ENCODE measurements at regions not wholly inside any gene's neighbourhood (a gene's known extent, or its start where the extent isn't known, plus 50 kb on each side); places are given as distances from the start of the nearest gene placed in this dataset.

GRCh38 chr6:78484198-78485064 lies 382.9 kb upstream of the IRAK1BP1 start:
- Histone ChIP-seq H3K4me3 (no peak overlapping the region), H3K27me3 (no peaks in the 10 kb centered on the region), H3K4me1 (no peaks in the 10 kb centered on the region), H3K27ac (peak overlapping the region; percentile 20), H3K36me3 (no peaks in the 10 kb centered on the region), H3K9me3 (replicated peaks) (no peaks in the 10 kb centered on the region)
- DNase-seq = peak in 1 of 2 experiments; percentile 12

GRCh38 chr6:78487401-78487800 lies 379.9 kb upstream of the IRAK1BP1 start:
- DNase-seq = no peak
- no peaks in the 10 kb centered on the region for H3K4me1 ChIP-seq
- no peak overlapping the region for H3K27ac ChIP-seq
- no peaks in the 10 kb centered on the region for H3K27me3 ChIP-seq
- H3K9me3 ChIP-seq (replicated peaks) = no peaks in the 10 kb centered on the region
- no peaks in the 10 kb centered on the region for H3K36me3 ChIP-seq
- H3K4me3 ChIP-seq = no peak overlapping the region

GRCh38 chr6:78489874-78490273 lies 377.5 kb upstream of the IRAK1BP1 start:
- Histone ChIP-seq H3K27me3 (no peaks in the 10 kb centered on the region), H3K36me3 (no peaks in the 10 kb centered on the region), H3K27ac (no peak overlapping the region), H3K4me1 (no peaks in the 10 kb centered on the region), H3K9me3 (replicated peaks) (no peaks in the 10 kb centered on the region), H3K4me3 (no peak overlapping the region)
- DNase-seq = no peak

- H3K4me3 ChIP-seq = no peak overlapping the region
- H3K27me3 ChIP-seq = no peaks in the 10 kb centered on the region
- H3K9me3 ChIP-seq (replicated peaks) = no peaks in the 10 kb centered on the region
- H3K4me1 ChIP-seq = no peaks in the 10 kb centered on the region
- no peaks in the 10 kb centered on the region for H3K36me3 ChIP-seq
- no peak for DNase-seq
- no peak overlapping the region for H3K27ac ChIP-seq
Observed at GRCh38 chr6:78492351-78493017, 374.9 kb upstream of the IRAK1BP1 start.

- no peaks in the 10 kb centered on the region for H3K36me3 ChIP-seq
Observed at GRCh38 chr6:78500299-78501089, 366.9 kb upstream of the IRAK1BP1 start.

GRCh38 chr6:78502386-78502887 lies 364.9 kb upstream of the IRAK1BP1 start:
- no peak for DNase-seq
- H3K27me3 ChIP-seq = no peaks in the 10 kb centered on the region

More at GRCh38 chr6:78500299-78501089, 366.9 kb upstream of the IRAK1BP1 start:
- H3K9me3 ChIP-seq (replicated peaks) = no peaks in the 10 kb centered on the region
- H3K4me1 ChIP-seq = no peaks in the 10 kb centered on the region
- H3K27me3 ChIP-seq = no peaks in the 10 kb centered on the region
- no peak overlapping the region for H3K4me3 ChIP-seq
- no peak for DNase-seq
- H3K27ac ChIP-seq = no peak overlapping the region

GRCh38 chr6:78505178-78505577 lies 362.2 kb upstream of the IRAK1BP1 start:
- H3K27me3 ChIP-seq = no peaks in the 10 kb centered on the region
- no peaks in the 10 kb centered on the region for H3K9me3 ChIP-seq (replicated peaks)
- no peak overlapping the region for H3K4me3 ChIP-seq
- H3K36me3 ChIP-seq = no peaks in the 10 kb centered on the region
- H3K27ac ChIP-seq = no peak overlapping the region
- DNase-seq = no peak
- H3K4me1 ChIP-seq = no peaks in the 10 kb centered on the region

More at GRCh38 chr6:78502386-78502887, 364.9 kb upstream of the IRAK1BP1 start:
- no peaks in the 10 kb centered on the region for H3K9me3 ChIP-seq (replicated peaks)
- H3K36me3 ChIP-seq = no peaks in the 10 kb centered on the region
- H3K4me1 ChIP-seq = no peaks in the 10 kb centered on the region
- no peak overlapping the region for H3K27ac ChIP-seq
- no peak overlapping the region for H3K4me3 ChIP-seq

GRCh38 chr6:78511009-78511408 lies 356.3 kb upstream of the IRAK1BP1 start:
- H3K27ac ChIP-seq = no peak overlapping the region
- H3K9me3 ChIP-seq (replicated peaks) = no peaks in the 10 kb centered on the region
- no peak for DNase-seq
- H3K4me1 ChIP-seq = no peaks in the 10 kb centered on the region
- H3K4me3 ChIP-seq = no peak overlapping the region
- H3K27me3 ChIP-seq = no peaks in the 10 kb centered on the region
- H3K36me3 ChIP-seq = no peaks in the 10 kb centered on the region

- Histone ChIP-seq H3K27me3 (no peaks in the 10 kb centered on the region), H3K4me3 (no peak overlapping the region), H3K4me1 (no peaks in the 10 kb centered on the region), H3K9me3 (replicated peaks) (no peaks in the 10 kb centered on the region), H3K27ac (no peak overlapping the region), H3K36me3 (no peaks in the 10 kb centered on the region)
- peak in 1 of 2 experiments; percentile 31 for DNase-seq
Observed at GRCh38 chr6:78513856-78514255, 353.5 kb upstream of the IRAK1BP1 start.

- Histone ChIP-seq H3K27me3 (no peaks in the 10 kb centered on the region), H3K4me3 (no peak overlapping the region), H3K36me3 (no peaks in the 10 kb centered on the region), H3K4me1 (no peaks in the 10 kb centered on the region), H3K27ac (no peak overlapping the region), H3K9me3 (replicated peaks) (no peaks in the 10 kb centered on the region)
- DNase-seq = no peak
Observed at GRCh38 chr6:78515271-78515670, 352.1 kb upstream of the IRAK1BP1 start.

GRCh38 chr6:78517399-78517798 lies 350.0 kb upstream of the IRAK1BP1 start:
- Histone ChIP-seq H3K27ac (no peak overlapping the region), H3K4me3 (no peak overlapping the region), H3K9me3 (replicated peaks) (no peaks in the 10 kb centered on the region), H3K36me3 (no peaks in the 10 kb centered on the region), H3K27me3 (no peaks in the 10 kb centered on the region), H3K4me1 (no peaks in the 10 kb centered on the region)
- DNase-seq = no peak

- H3K27me3 ChIP-seq = no peaks in the 10 kb centered on the region
- DNase-seq = no peak
- H3K4me3 ChIP-seq = no peak overlapping the region
- H3K27ac ChIP-seq = no peak overlapping the region
- H3K36me3 ChIP-seq = no peaks in the 10 kb centered on the region
- no peaks in the 10 kb centered on the region for H3K9me3 ChIP-seq (replicated peaks)
- H3K4me1 ChIP-seq = no peaks in the 10 kb centered on the region
Observed at GRCh38 chr6:78523622-78524021, 343.7 kb upstream of the IRAK1BP1 start.

- DNase-seq = no peak
- H3K9me3 ChIP-seq (replicated peaks) = no peaks in the 10 kb centered on the region
- no peak overlapping the region for H3K27ac ChIP-seq
- H3K36me3 ChIP-seq = no peaks in the 10 kb centered on the region
- H3K4me1 ChIP-seq = no peaks in the 10 kb centered on the region
- H3K4me3 ChIP-seq = no peak overlapping the region
- no peaks in the 10 kb centered on the region for H3K27me3 ChIP-seq
Observed at GRCh38 chr6:78525976-78526375, 341.4 kb upstream of the IRAK1BP1 start.

- Histone ChIP-seq H3K4me1 (no peaks in the 10 kb centered on the region), H3K27ac (no peak overlapping the region), H3K27me3 (no peaks in the 10 kb centered on the region), H3K4me3 (no peak overlapping the region), H3K36me3 (no peaks in the 10 kb centered on the region), H3K9me3 (replicated peaks) (no peaks in the 10 kb centered on the region)
- no peak for DNase-seq
Observed at GRCh38 chr6:78526432-78526831, 340.9 kb upstream of the IRAK1BP1 start.

- Histone ChIP-seq H3K27me3 (no peaks in the 10 kb centered on the region), H3K4me1 (no peaks in the 10 kb centered on the region), H3K36me3 (no peaks in the 10 kb centered on the region), H3K27ac (no peak overlapping the region), H3K9me3 (replicated peaks) (no peaks in the 10 kb centered on the region), H3K4me3 (no peak overlapping the region)
- no peak for DNase-seq
Observed at GRCh38 chr6:78528926-78529325, 338.4 kb upstream of the IRAK1BP1 start.
